Epithelial cell of proximal tubule (primary cell): ENCODE measurements at regions not wholly inside any gene's neighbourhood (a gene's known extent, or its start where the extent isn't known, plus 50 kb on each side); places are given as distances from the start of the nearest gene placed in this dataset.

ENCODE experiments used
- DNase-seq: peaks from one replicate; pipeline ENCODE4 v3.0.0-alpha.2; 2011; ENCODE audit warnings: low read depth
- H3K4me3 ChIP-seq: 2 replicates; pipeline ENCODE4 v1.5.1; 2011; ENCODE audit warnings: low read depth, mild to moderate bottlenecking, low read length
- TF ChIP-seq, protein P1 (sequence below): conservative IDR thresholded peaks from 2 replicates; pipeline ENCODE4 v1.5.1; 2012; ENCODE audit warnings: low read depth, mild to moderate bottlenecking, low read length

DNA sequence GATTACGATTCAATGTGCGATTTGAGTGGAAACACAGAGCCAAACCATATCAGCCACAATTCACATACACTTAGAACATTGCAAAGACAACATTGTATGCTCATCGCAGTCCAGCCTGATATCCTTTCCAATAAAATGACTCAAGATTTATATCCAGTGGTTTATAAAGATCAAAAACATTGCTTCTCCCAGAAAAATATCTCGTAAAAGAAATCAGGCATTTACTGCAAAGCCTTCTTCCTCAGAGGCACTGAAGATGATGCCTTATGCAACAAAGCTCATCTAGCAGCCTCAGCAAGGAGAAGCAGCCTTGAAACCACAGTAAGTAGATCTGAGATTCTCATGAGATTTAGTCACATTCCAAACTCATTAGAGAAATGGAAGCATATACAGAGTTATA, 523.8 kb downstream of the ELAVL2 start:
- TF ChIP-seq, protein P1, sequence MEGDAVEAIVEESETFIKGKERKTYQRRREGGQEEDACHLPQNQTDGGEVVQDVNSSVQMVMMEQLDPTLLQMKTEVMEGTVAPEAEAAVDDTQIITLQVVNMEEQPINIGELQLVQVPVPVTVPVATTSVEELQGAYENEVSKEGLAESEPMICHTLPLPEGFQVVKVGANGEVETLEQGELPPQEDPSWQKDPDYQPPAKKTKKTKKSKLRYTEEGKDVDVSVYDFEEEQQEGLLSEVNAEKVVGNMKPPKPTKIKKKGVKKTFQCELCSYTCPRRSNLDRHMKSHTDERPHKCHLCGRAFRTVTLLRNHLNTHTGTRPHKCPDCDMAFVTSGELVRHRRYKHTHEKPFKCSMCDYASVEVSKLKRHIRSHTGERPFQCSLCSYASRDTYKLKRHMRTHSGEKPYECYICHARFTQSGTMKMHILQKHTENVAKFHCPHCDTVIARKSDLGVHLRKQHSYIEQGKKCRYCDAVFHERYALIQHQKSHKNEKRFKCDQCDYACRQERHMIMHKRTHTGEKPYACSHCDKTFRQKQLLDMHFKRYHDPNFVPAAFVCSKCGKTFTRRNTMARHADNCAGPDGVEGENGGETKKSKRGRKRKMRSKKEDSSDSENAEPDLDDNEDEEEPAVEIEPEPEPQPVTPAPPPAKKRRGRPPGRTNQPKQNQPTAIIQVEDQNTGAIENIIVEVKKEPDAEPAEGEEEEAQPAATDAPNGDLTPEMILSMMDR: no peak

GRCh38 chr9:23306731-23307130, 519.3 kb downstream of the ELAVL2 start:
- TF ChIP-seq, protein P1: no peak
- no peak overlapping the region for H3K4me3 ChIP-seq
- no peak for DNase-seq

More for the DNA sequence above, 523.8 kb downstream of the ELAVL2 start:
- DNase-seq: no peak
- no peak overlapping the region for H3K4me3 ChIP-seq

GRCh38 chr9:23307731-23308513, 518.1 kb downstream of the ELAVL2 start:
- no peak overlapping the region for H3K4me3 ChIP-seq
- TF ChIP-seq, protein P1: no peak

GRCh38 chr9:23309800-23310199, 516.2 kb downstream of the ELAVL2 start:
- no peak overlapping the region for H3K4me3 ChIP-seq
- TF ChIP-seq, protein P1: no peak
- DNase-seq: no peak

More at GRCh38 chr9:23307731-23308513, 518.1 kb downstream of the ELAVL2 start:
- DNase-seq: no peak

GRCh38 chr9:23314247-23314646, 511.8 kb downstream of the ELAVL2 start:
- TF ChIP-seq, protein P1: no peak
- DNase-seq: no peak
- H3K4me3 ChIP-seq: no peak overlapping the region

GRCh38 chr9:23319092-23319491, 506.9 kb downstream of the ELAVL2 start:
- no peak for DNase-seq
- H3K4me3 ChIP-seq: no peak overlapping the region
- TF ChIP-seq, protein P1: no peak

GRCh38 chr9:23321049-23321448, 505.0 kb downstream of the ELAVL2 start:
- TF ChIP-seq, protein P1: no peak
- no peak for DNase-seq
- H3K4me3 ChIP-seq: no peak overlapping the region
